ENCODE measurements at regions not wholly inside any gene's neighbourhood (a gene's known extent, or its start where the extent isn't known, plus 50 kb on each side); places are given as distances from the start of the nearest gene placed in this dataset.
A peak's percentile ranks its signal among the peaks of the same experiment; 100 is the strongest.
"Not testable (repeated sequence)": the region's sequence is repeated elsewhere in the genome, so short reads cannot be mapped to it uniquely, and the experiment has no call there.

- H3K27ac ChIP-seq (ENCODE audit: low read length); H3K9me3 Mint-ChIP-seq; POLR2A ChIA-PET; H3K27me3 ChIP-seq (replicated peaks in 1 of 2; ENCODE audit: control insufficient read depth in 2 of 2, extremely low read depth in 1 of 2, insufficient read depth in 2 of 2, low read length in 1 of 2); H3K4me3 Mint-ChIP-seq; H3K9me3 ChIP-seq; H3K4me1 Mint-ChIP-seq; H3K27ac Mint-ChIP-seq; H3K36me3 Mint-ChIP-seq; H3K36me3 ChIP-seq (ENCODE audit: control insufficient read depth in 2 of 2, extremely low read depth in 1 of 2, insufficient read depth in 1 of 2, low read length in 1 of 2); H3K27me3 Mint-ChIP-seq; DNase-seq; H3K4me3 ChIP-seq (ENCODE audit: control insufficient read depth in 1 of 2, extremely low read depth in 1 of 2, low read length in 1 of 2); H3K4me1 ChIP-seq (ENCODE audit: control insufficient read depth in 1 of 2, extremely low read depth in 1 of 2, insufficient read depth in 2 of 2, low read length in 2 of 2); CTCF ChIA-PET: not testable (repeated sequence)
- ATAC-seq (replicated peaks in 1 of 4): peak in 1 of 4 experiments; percentile 27
- 88% methylated on average over 1 of the region's 18 CpGs for WGBS (ENCODE audit: insufficient coverage)
These were observed 2805.9 kb downstream of the RPIA start for GRCh38 chr2:91497129-91498064.

- H3K27me3 ChIP-seq (replicated peaks in 1 of 2; ENCODE audit: control insufficient read depth in 2 of 2, extremely low read depth in 1 of 2, insufficient read depth in 2 of 2, low read length in 1 of 2); H3K4me1 Mint-ChIP-seq; DNase-seq; ATAC-seq (replicated peaks in 1 of 4); H3K27ac ChIP-seq (ENCODE audit: low read length); H3K36me3 Mint-ChIP-seq; H3K9me3 ChIP-seq; H3K4me1 ChIP-seq (ENCODE audit: control insufficient read depth in 1 of 2, extremely low read depth in 1 of 2, insufficient read depth in 2 of 2, low read length in 2 of 2); H3K36me3 ChIP-seq (ENCODE audit: control insufficient read depth in 2 of 2, extremely low read depth in 1 of 2, insufficient read depth in 1 of 2, low read length in 1 of 2); H3K27me3 Mint-ChIP-seq; CTCF ChIA-PET; H3K9me3 Mint-ChIP-seq; H3K4me3 Mint-ChIP-seq; POLR2A ChIA-PET; H3K27ac Mint-ChIP-seq; H3K4me3 ChIP-seq (ENCODE audit: control insufficient read depth in 1 of 2, extremely low read depth in 1 of 2, low read length in 1 of 2): not testable (repeated sequence)
These were observed 2806.6 kb downstream of the RPIA start for GRCh38 chr2:91498065-91498449.

GRCh38 chr2:91498513-91499250 is 2807.2 kb downstream of the RPIA start:
- CTCF ChIA-PET; H3K9me3 Mint-ChIP-seq; H3K4me3 ChIP-seq (ENCODE audit: control insufficient read depth in 1 of 2, extremely low read depth in 1 of 2, low read length in 1 of 2); ATAC-seq (replicated peaks in 1 of 4); H3K27me3 Mint-ChIP-seq; H3K4me3 Mint-ChIP-seq; DNase-seq; H3K27me3 ChIP-seq (replicated peaks in 1 of 2; ENCODE audit: control insufficient read depth in 2 of 2, extremely low read depth in 1 of 2, insufficient read depth in 2 of 2, low read length in 1 of 2); POLR2A ChIA-PET; H3K27ac Mint-ChIP-seq; H3K36me3 ChIP-seq (ENCODE audit: control insufficient read depth in 2 of 2, extremely low read depth in 1 of 2, insufficient read depth in 1 of 2, low read length in 1 of 2); H3K4me1 Mint-ChIP-seq; H3K9me3 ChIP-seq; H3K27ac ChIP-seq (ENCODE audit: low read length); H3K36me3 Mint-ChIP-seq; H3K4me1 ChIP-seq (ENCODE audit: control insufficient read depth in 1 of 2, extremely low read depth in 1 of 2, insufficient read depth in 2 of 2, low read length in 2 of 2): not testable (repeated sequence)
- WGBS (ENCODE audit: insufficient coverage): 90% methylated on average over 2 of the region's 2 CpGs

- 41% methylated on average over 3 of the region's 5 CpGs for WGBS (ENCODE audit: insufficient coverage)
- H3K36me3 Mint-ChIP-seq; H3K4me3 ChIP-seq (ENCODE audit: control insufficient read depth in 1 of 2, extremely low read depth in 1 of 2, low read length in 1 of 2); H3K27ac ChIP-seq (ENCODE audit: low read length); POLR2A ChIA-PET; H3K36me3 ChIP-seq (ENCODE audit: control insufficient read depth in 2 of 2, extremely low read depth in 1 of 2, insufficient read depth in 1 of 2, low read length in 1 of 2); H3K27me3 Mint-ChIP-seq; CTCF ChIA-PET; H3K4me1 ChIP-seq (ENCODE audit: control insufficient read depth in 1 of 2, extremely low read depth in 1 of 2, insufficient read depth in 2 of 2, low read length in 2 of 2); H3K27me3 ChIP-seq (replicated peaks in 1 of 2; ENCODE audit: control insufficient read depth in 2 of 2, extremely low read depth in 1 of 2, insufficient read depth in 2 of 2, low read length in 1 of 2); H3K9me3 Mint-ChIP-seq; ATAC-seq (replicated peaks in 1 of 4); H3K4me3 Mint-ChIP-seq; H3K4me1 Mint-ChIP-seq; DNase-seq; H3K27ac Mint-ChIP-seq; H3K9me3 ChIP-seq: not testable (repeated sequence)
These were observed 2808.1 kb downstream of the RPIA start for GRCh38 chr2:91499431-91500050.

GRCh38 chr2:91500246-91500977 is 2808.9 kb downstream of the RPIA start:
- H3K4me3 Mint-ChIP-seq; H3K4me1 Mint-ChIP-seq; H3K4me1 ChIP-seq (ENCODE audit: control insufficient read depth in 1 of 2, extremely low read depth in 1 of 2, insufficient read depth in 2 of 2, low read length in 2 of 2); H3K27ac ChIP-seq (ENCODE audit: low read length); H3K9me3 ChIP-seq; H3K27me3 Mint-ChIP-seq; POLR2A ChIA-PET; H3K27me3 ChIP-seq (replicated peaks in 1 of 2; ENCODE audit: control insufficient read depth in 2 of 2, extremely low read depth in 1 of 2, insufficient read depth in 2 of 2, low read length in 1 of 2); H3K4me3 ChIP-seq (ENCODE audit: control insufficient read depth in 1 of 2, extremely low read depth in 1 of 2, low read length in 1 of 2); H3K27ac Mint-ChIP-seq; H3K36me3 ChIP-seq (ENCODE audit: control insufficient read depth in 2 of 2, extremely low read depth in 1 of 2, insufficient read depth in 1 of 2, low read length in 1 of 2); CTCF ChIA-PET; H3K9me3 Mint-ChIP-seq; H3K36me3 Mint-ChIP-seq; DNase-seq: not testable (repeated sequence)
- ATAC-seq (replicated peaks in 1 of 4): peak in 1 of 4 experiments; percentile 20
- 88% methylated on average over 4 of the region's 6 CpGs for WGBS (ENCODE audit: insufficient coverage)

- H3K9me3 ChIP-seq; H3K4me1 Mint-ChIP-seq; H3K4me3 Mint-ChIP-seq; H3K9me3 Mint-ChIP-seq; H3K27ac Mint-ChIP-seq; H3K27ac ChIP-seq (ENCODE audit: low read length); H3K36me3 ChIP-seq (ENCODE audit: control insufficient read depth in 2 of 2, extremely low read depth in 1 of 2, insufficient read depth in 1 of 2, low read length in 1 of 2); H3K36me3 Mint-ChIP-seq; H3K27me3 ChIP-seq (replicated peaks in 1 of 2; ENCODE audit: control insufficient read depth in 2 of 2, extremely low read depth in 1 of 2, insufficient read depth in 2 of 2, low read length in 1 of 2); POLR2A ChIA-PET; CTCF ChIA-PET; DNase-seq; H3K4me3 ChIP-seq (ENCODE audit: control insufficient read depth in 1 of 2, extremely low read depth in 1 of 2, low read length in 1 of 2); H3K27me3 Mint-ChIP-seq; H3K4me1 ChIP-seq (ENCODE audit: control insufficient read depth in 1 of 2, extremely low read depth in 1 of 2, insufficient read depth in 2 of 2, low read length in 2 of 2): not testable (repeated sequence)
- ATAC-seq (replicated peaks in 1 of 4): peak in 2 of 4 experiments; percentile 14 to 17
- 50% methylated on average over 1 of the region's 5 CpGs for WGBS (ENCODE audit: insufficient coverage)
These were observed 2809.5 kb downstream of the RPIA start for GRCh38 chr2:91500978-91501310.

Data from T-cell (primary cell).